Transverse colon (tissue), 3 donors: ENCODE measurements at regions not wholly inside any gene's neighbourhood (a gene's known extent, or its start where the extent isn't known, plus 50 kb on each side); places are given as distances from the start of the nearest gene placed in this dataset.

ENCODE experiments used
- CTCF ChIP-seq, 5 experiments: fragments of 200-600 bp in 3 of 5; fragments of 450-650 bp in 2 of 5; sonication (generic) in 3 of 5; IDR thresholded peaks; 1 replicate in 2 of 5; 2 replicates in 3 of 5; pipeline ENCODE4 v1.5.1; 2016 to 2017; ENCODE audit warnings: antibody characterized with exemption in 5 of 5, inconsistent platforms in 3 of 5, mild to moderate bottlenecking in 2 of 5, moderate library complexity in 1 of 5
- POLR2A ChIP-seq: fragments of 450-650 bp; IDR thresholded peaks from one replicate; pipeline ENCODE4 v1.6.1; 2016; ENCODE audit warnings: antibody characterized with exemption, mild to moderate bottlenecking, moderate library complexity

- TF ChIP-seq CTCF (IDR thresholded peaks at IDR 0.05) = no peak
- no peak for TF ChIP-seq POLR2A
Measured at GRCh38 chr2:172260336-172260735, 157.6 kb upstream of the DLX2 start.
